Vagina (tissue), 2 donors: ENCODE measurements at regions not wholly inside any gene's neighbourhood (a gene's known extent, or its start where the extent isn't known, plus 50 kb on each side); places are given as distances from the start of the nearest gene placed in this dataset.

Source experiments
- CTCF ChIP-seq, 3 experiments: fragments of 450-650 bp in 2 of 3; fragments of 200-600 bp in 1 of 3; sonication (generic) in 1 of 3; IDR thresholded peaks; one replicate each; pipeline ENCODE4 v1.5.1; 2017 to 2019; ENCODE audit warnings: antibody characterized with exemption in 3 of 3, mild to moderate bottlenecking in 2 of 3, moderate library complexity in 2 of 3
- POLR2A ChIP-seq, 2 donors: fragments of 450-650 bp; IDR thresholded peaks; one replicate each; pipeline ENCODE4 v1.6.1; 2017; ENCODE audit warnings: antibody characterized with exemption in 2 of 2, mild to moderate bottlenecking in 2 of 2, moderate library complexity in 2 of 2
- POLR2AphosphoS5 ChIP-seq, 2 donors: sonication (generic); formaldehyde crosslinking; IDR thresholded peaks; one replicate each; pipeline ENCODE4 v1.9.0; 2017; ENCODE audit warnings: antibody characterized with exemption in 2 of 2, mild to moderate bottlenecking in 2 of 2, low read depth in 1 of 2; ENCODE audit not compliant: insufficient read depth in 1 of 2

GRCh38 chr5:103646698-103647614, 84.4 kb upstream of the NUDT12 start:
- no peak for TF ChIP-seq CTCF (IDR thresholded peaks at IDR 0.05)
- TF ChIP-seq POLR2AphosphoS5 (IDR thresholded peaks at IDR 0.05; ENCODE audit: insufficient read depth in 1 of 2, low read depth in 1 of 2) = no peak
- TF ChIP-seq POLR2A (IDR thresholded peaks at IDR 0.05) = no peak
